NCI-H2107 treated with DMSO at 0.1 percent for 48 hours (cell line): ENCODE measurements at regions not wholly inside any gene's neighbourhood (a gene's known extent, or its start where the extent isn't known, plus 50 kb on each side); places are given as distances from the start of the nearest gene placed in this dataset.

Source experiments
- DNase-seq: peaks from one replicate; lab custom pipeline; 2025; ENCODE audit not compliant: unreplicated experiment; lab: John Stamatoyannopoulos, UW

- peak; percentile 20 for DNase-seq
Observed at GRCh38 chr5:88544671-88545070, 276.0 kb upstream of the TMEM161B start.

- no peak for DNase-seq
Observed at GRCh38 chr5:88544136-88544645, 275.5 kb upstream of the TMEM161B start.

DNA sequence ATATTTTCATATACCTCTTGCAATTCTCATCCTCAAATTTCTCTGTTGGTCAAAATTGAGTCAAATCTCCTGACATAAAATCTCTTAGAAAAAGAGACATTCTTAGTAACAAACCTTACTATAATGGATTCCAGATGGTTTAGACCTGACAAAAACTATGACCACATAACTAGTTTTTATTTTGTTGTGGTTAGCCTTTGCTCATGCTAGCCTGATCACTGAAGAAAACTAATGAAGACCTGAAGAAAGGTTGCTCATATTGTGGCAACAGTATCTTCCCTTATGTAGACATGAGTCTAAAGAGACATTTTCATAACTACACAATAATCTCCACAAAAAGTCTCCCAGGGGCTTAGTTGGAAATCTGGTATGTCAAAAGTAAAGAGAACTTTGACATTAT, 274.1 kb upstream of the TMEM161B start:
- no peak for DNase-seq

GRCh38 chr5:88540471-88541115, 271.9 kb upstream of the TMEM161B start:
- no peak for DNase-seq

GRCh38 chr5:88539693-88540365, 271.2 kb upstream of the TMEM161B start:
- DNase-seq, result no peak

DNA sequence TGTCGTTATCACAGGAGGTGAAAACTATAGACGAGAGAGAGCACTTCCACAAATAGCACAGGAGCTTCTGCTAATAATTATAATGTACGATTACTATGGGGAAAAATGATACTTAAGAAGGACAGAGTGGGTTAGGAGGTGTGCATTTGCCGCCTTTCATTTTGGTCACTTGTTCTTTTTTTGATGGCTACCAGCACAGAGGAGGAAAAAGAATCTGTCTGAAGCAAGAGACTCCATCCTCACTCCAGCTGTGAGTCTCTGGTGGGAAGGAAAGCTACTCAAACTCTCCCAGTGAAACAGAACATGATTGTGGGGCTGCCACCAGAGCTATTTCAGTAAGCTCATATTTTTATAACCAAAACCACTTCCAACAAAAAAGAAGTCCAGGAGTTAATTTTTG, 270.4 kb upstream of the TMEM161B start:
- DNase-seq, result no peak

DNA sequence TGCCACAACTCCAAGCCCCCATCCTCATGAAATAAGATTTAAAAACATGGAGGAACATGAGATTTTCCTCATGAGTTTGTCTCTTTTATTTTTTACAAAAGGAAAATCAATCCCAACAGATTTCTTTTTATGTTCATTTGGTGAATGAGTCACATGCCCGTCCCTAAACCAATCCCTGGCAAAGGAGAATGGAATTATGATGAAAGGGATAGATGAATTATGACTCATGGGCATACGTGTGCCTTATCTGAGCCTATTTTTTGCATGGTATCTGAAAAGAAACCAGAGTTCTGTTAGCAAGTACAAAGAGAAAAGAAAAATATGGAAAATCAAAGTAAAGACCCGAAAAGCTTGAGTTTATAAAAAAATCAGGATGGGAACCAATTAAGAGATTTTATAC, 267.5 kb upstream of the TMEM161B start:
- DNase-seq, result no peak

DNA sequence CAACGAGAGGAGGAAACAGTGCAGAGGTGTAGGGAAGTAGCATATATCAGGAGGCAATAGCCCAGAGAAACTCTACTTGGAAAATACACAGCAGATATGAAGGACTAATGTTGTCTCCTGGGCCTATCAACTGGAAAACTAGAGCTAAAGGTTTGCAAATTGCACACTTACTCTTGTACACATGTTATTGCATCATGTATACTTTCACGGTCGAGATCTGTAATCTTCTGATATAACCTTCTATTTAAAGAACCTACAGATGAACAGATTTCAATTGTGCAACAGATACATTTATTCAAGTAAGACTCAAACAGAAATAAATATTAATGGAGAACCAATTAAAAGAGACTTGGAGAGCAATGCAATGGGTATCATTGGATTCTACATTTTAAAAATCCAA, 256.3 kb upstream of the TMEM161B start:
- no peak for DNase-seq

- DNase-seq, result no peak
Observed at GRCh38 chr5:88519066-88519465, 250.4 kb upstream of the TMEM161B start.

DNA sequence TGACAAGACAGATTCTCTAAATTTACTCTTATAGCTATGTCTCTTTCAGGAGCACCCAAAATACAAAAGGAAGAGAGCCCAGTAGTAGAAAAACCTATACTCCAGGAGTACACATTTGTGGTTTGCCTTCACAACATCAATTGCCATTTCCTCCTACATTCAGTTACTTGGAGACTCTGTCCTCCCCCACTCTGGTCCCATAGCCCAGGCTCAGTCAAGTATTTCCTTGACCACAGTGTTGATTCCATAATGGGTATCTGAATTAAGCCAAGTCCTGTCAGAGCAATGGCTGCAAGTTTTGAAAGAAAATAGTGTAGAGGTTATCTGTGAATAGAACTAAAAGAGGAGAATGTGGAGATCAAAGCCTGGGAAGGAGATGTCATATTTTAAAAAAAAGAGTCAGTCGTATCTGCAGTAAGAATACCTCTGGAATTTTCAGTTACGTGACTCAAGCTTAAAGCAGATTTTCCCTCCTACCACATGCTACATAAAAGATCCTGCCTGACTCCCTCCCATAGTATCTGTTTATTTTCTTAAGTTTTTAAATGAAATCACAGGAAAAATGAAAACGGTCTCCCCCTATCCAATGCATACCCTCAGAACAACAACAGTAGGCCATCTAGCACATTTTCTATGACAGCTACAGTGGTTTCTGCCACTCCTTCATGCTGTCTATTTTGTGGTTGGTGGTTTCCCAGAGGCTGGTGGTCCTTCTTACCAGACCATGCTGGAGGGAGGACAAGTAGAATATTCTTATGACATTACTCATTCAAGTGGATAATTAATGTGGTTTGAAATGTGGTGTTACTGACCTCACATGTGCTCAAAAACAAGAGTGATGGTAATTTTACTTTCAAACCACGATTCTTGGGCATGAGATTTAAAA, 249.7 kb upstream of the TMEM161B start:
- DNase-seq, result no peak

- DNase-seq, result no peak
Observed at GRCh38 chr5:88515881-88516819, 247.5 kb upstream of the TMEM161B start.

DNA sequence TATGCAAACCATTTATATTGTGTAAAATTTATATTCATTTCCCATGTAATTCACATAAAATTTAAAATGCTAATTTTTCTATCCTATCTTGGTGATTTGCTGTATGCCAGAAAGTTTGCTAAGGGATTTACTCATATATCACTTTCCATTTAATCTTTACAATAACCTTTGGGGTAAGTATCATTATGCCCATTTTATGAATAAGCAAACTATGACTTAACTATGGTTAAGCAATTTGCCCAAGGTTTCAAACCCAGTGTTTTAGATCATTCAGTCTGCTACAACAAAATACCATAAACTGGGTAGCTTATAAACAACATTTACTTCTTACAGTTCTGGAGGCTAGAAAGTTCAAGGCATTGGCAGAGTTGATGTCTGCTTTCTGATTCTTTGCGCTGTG, 246.4 kb upstream of the TMEM161B start:
- DNase-seq, result no peak

DNA sequence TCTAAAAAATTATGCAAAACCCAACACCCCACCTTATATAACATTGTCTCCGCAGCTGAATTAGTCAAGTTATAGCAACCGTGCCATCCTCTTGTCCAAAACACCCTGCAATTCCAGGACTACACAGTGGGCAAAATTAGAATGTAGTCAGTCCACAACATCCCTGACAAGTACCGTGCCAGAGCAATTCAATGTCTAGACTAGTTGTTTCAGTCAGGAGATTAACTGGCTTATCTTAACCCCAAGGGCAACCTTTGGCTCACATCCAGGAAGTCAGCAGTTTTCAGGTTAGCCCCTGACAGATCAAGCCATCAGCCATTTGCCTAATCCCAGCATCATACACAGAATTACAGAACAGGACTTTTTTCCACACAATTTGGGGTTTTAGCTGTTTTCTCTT, 240.8 kb upstream of the TMEM161B start:
- DNase-seq, result no peak

DNA sequence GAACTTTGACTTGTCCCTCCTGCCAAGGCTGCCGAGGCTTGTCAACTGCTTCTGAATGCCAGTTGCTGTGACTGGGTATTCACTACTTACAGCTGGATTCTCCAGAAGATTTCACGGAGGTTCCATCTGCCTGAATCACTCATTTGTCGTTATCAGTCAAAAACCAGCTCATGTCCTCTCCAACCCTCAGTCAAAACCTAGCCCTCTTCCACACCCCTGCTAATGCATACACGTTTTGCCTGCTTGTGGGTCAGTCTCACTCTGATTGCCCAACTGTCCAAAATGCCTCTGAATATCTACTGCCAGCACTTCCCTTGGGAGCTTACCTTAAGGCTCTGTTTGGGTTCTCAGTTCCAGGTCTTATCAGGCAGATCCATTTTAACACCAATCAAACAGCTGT, 238.6 kb upstream of the TMEM161B start:
- DNase-seq, result no peak

- no peak for DNase-seq
Observed at GRCh38 chr5:88503406-88503805, 234.8 kb upstream of the TMEM161B start.

DNA sequence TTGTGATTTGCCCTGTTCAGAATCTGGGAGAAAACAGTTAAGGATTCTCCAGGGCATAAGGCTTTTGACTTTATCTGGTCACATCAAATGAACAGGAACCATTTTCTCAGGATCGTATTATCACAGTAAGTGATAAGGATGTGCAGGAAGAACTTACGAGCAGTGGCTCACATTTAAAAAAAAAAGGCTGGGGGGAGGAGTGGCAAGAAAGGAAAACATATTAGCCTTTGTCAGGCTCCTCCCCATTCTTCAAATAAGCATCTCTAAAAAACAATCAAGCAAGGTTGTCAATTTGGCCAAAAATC, 234.3 kb upstream of the TMEM161B start:
- DNase-seq, result no peak

DNA sequence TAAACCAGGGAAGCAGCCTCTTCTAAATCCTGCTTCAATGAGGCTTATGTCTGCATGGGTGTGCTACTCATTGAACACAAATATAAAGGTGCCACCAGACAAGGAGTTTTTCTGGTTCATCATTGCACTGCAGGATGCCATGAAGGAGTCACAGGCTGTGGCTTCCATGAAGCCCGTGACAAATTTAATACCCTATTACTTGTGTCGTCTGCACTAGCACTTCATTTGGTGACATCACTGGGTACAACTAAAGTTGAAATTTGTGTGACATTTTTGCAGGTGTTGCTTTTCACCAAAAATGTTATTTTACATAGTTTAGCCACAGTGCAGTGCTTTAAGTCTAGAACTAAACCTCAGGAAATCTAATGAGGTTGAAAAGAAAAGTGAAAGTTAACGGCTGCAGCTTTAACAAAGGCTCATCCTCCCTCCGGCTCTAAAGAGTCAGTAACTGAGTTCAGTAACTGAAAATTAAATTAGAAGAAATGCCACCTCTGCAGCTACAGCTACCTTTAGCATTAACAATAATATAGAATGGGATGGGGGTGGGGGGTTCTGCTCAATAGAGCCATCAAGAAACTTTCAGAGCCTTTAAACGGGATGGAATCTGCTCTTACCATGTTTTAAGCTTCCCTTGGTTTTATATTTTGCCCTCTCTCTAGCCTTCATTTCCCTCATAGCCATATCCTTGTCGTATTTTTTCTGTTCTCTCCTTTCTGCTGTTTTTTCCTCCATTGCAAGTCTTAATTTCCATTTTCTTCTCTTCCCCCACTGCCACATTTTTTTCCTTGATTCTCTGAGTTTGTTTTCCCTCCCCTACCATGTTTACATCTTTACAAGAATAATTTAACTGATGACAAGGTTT, 233.8 kb upstream of the TMEM161B start:
- DNase-seq, result no peak

- DNase-seq, result no peak
Observed at GRCh38 chr5:88495810-88496209, 227.2 kb upstream of the TMEM161B start.

DNA sequence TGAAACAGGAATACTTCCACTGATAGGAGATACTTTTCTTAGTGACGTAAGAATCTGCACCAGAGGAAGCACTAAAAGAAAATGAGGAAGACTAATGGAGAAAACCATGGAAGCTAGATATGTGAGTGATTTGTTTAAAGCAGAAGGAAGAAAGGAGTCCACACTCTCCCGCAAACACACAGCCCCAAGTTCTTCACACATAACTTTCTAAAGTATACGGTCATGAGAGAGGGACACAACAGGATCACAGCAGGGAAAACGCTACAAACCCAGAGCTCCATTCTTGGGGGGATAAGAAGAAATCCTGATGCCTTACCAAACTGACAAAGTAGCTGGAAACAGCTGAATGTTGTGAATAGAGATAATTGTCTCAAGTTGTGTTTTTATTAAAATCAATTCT, 222.2 kb upstream of the TMEM161B start:
- no peak for DNase-seq

GRCh38 chr5:88489364-88489763, 220.7 kb upstream of the TMEM161B start:
- no peak for DNase-seq
